ENCODE measurements at regions not wholly inside any gene's neighbourhood (a gene's known extent, or its start where the extent isn't known, plus 50 kb on each side); places are given as distances from the start of the nearest gene placed in this dataset.

- Mint-ChIP-seq H3K27me3 (ENCODE audit: low read depth, poor library complexity) (no peaks in the 10 kb centered on the region), H3K4me1 (no peaks in the 10 kb centered on the region), H3K4me3 (no peak overlapping the region), H3K9me3 (no peaks in the 10 kb centered on the region), H3K36me3 (ENCODE audit: low read depth) (no peaks in the 10 kb centered on the region), H3K27ac (no peak overlapping the region)
- no peak for DNase-seq
- TF ChIP-seq CTCF (IDR thresholded peaks at IDR 0.05): no peak
Measured at GRCh38 chr5:106488407-106488806, 1182.3 kb downstream of the EFNA5 start.

GRCh38 chr5:106481374-106481773 is 1189.4 kb downstream of the EFNA5 start:
- Mint-ChIP-seq H3K27me3 (ENCODE audit: low read depth, poor library complexity) (no peaks in the 10 kb centered on the region), H3K4me3 (no peak overlapping the region), H3K4me1 (no peaks in the 10 kb centered on the region), H3K36me3 (ENCODE audit: low read depth) (no peaks in the 10 kb centered on the region), H3K9me3 (no peaks in the 10 kb centered on the region), H3K27ac (no peak overlapping the region)
- TF ChIP-seq CTCF (IDR thresholded peaks at IDR 0.05): no peak
- DNase-seq: no peak

- Mint-ChIP-seq H3K36me3 (ENCODE audit: low read depth) (no peaks in the 10 kb centered on the region), H3K27ac (no peak overlapping the region), H3K27me3 (ENCODE audit: low read depth, poor library complexity) (no peaks in the 10 kb centered on the region), H3K4me3 (no peak overlapping the region), H3K9me3 (peaks cover 4% of the 10 kb centered on the region), H3K4me1 (no peaks in the 10 kb centered on the region)
- no peak for DNase-seq
- TF ChIP-seq CTCF (IDR thresholded peaks at IDR 0.05): no peak
Measured at GRCh38 chr5:106476630-106477029, 1194.1 kb downstream of the EFNA5 start.

GRCh38 chr5:106474066-106474465 is 1196.7 kb downstream of the EFNA5 start:
- H3K36me3 Mint-ChIP-seq (ENCODE audit: low read depth): no peaks in the 10 kb centered on the region
- no peak for TF ChIP-seq CTCF (IDR thresholded peaks at IDR 0.05)
- no peak overlapping the region for H3K27ac Mint-ChIP-seq
- peaks cover 4% of the 10 kb centered on the region for H3K9me3 Mint-ChIP-seq
- H3K4me3 Mint-ChIP-seq: no peak overlapping the region
- no peaks in the 10 kb centered on the region for H3K4me1 Mint-ChIP-seq
- no peaks in the 10 kb centered on the region for H3K27me3 Mint-ChIP-seq (ENCODE audit: low read depth, poor library complexity)
- DNase-seq: no peak

- no peak overlapping the region for H3K27ac Mint-ChIP-seq
- no peak for DNase-seq
- H3K4me3 Mint-ChIP-seq: no peak overlapping the region
- no peaks in the 10 kb centered on the region for H3K9me3 Mint-ChIP-seq
- H3K4me1 Mint-ChIP-seq: peaks cover 7% of the 10 kb centered on the region
- TF ChIP-seq CTCF (IDR thresholded peaks at IDR 0.05): no peak
- no peaks in the 10 kb centered on the region for H3K36me3 Mint-ChIP-seq (ENCODE audit: low read depth)
- no peaks in the 10 kb centered on the region for H3K27me3 Mint-ChIP-seq (ENCODE audit: low read depth, poor library complexity)
Measured at GRCh38 chr5:106459541-106459940, 1211.2 kb downstream of the EFNA5 start.

GRCh38 chr5:106454651-106455415 is 1215.9 kb downstream of the EFNA5 start:
- peak overlapping the region; percentile 39 for H3K27ac Mint-ChIP-seq
- peak; percentile 28 for DNase-seq
- no peaks in the 10 kb centered on the region for H3K9me3 Mint-ChIP-seq
- H3K4me1 Mint-ChIP-seq: peaks cover 7% of the 10 kb centered on the region
- H3K36me3 Mint-ChIP-seq (ENCODE audit: low read depth): no peaks in the 10 kb centered on the region
- TF ChIP-seq CTCF (IDR thresholded peaks at IDR 0.05): peak; percentile 57
- no peak overlapping the region for H3K4me3 Mint-ChIP-seq
- no peaks in the 10 kb centered on the region for H3K27me3 Mint-ChIP-seq (ENCODE audit: low read depth, poor library complexity)

All from nephron progenitor cell (in vitro differentiated cells).